ENCODE measurements at regions not wholly inside any gene's neighbourhood (a gene's known extent, or its start where the extent isn't known, plus 50 kb on each side); places are given as distances from the start of the nearest gene placed in this dataset.

- no peak for TF ChIP-seq POLR2AphosphoS5 (IDR thresholded peaks at IDR 0.05)
- no peak for TF ChIP-seq POLR2A (IDR thresholded peaks at IDR 0.05)
- TF ChIP-seq, protein P1, sequence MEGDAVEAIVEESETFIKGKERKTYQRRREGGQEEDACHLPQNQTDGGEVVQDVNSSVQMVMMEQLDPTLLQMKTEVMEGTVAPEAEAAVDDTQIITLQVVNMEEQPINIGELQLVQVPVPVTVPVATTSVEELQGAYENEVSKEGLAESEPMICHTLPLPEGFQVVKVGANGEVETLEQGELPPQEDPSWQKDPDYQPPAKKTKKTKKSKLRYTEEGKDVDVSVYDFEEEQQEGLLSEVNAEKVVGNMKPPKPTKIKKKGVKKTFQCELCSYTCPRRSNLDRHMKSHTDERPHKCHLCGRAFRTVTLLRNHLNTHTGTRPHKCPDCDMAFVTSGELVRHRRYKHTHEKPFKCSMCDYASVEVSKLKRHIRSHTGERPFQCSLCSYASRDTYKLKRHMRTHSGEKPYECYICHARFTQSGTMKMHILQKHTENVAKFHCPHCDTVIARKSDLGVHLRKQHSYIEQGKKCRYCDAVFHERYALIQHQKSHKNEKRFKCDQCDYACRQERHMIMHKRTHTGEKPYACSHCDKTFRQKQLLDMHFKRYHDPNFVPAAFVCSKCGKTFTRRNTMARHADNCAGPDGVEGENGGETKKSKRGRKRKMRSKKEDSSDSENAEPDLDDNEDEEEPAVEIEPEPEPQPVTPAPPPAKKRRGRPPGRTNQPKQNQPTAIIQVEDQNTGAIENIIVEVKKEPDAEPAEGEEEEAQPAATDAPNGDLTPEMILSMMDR (IDR thresholded peaks at IDR 0.05) = no peak
- TF ChIP-seq EP300 (IDR thresholded peaks at IDR 0.05) = no peak
Measured at GRCh38 chr4:188650516-188650915, 511.3 kb downstream of the TRIML1 start.

Data from gastroesophageal sphincter (tissue), 3 donors.